ENCODE measurements at regions not wholly inside any gene's neighbourhood (a gene's known extent, or its start where the extent isn't known, plus 50 kb on each side); places are given as distances from the start of the nearest gene placed in this dataset.

- Histone ChIP-seq H2AK5ac (ENCODE audit: low read depth, low read length) (no peak overlapping the region), H4K20me1 (replicated peaks in 1 of 2; ENCODE audit: control insufficient read depth in 1 of 2, insufficient read depth in 2 of 2, low read length in 2 of 2) (no peaks in the 10 kb centered on the region), H2BK20ac (ENCODE audit: low read length) (no peak overlapping the region), H4K5ac (ENCODE audit: insufficient read length, low read depth, low read length) (no peak overlapping the region), H3K27ac (ENCODE audit: low read depth, low read length) (no peak overlapping the region), H3K18ac (ENCODE audit: extremely low read depth, low read length) (no peak overlapping the region), H3K79me1 (ENCODE audit: low read depth, low read length) (no peaks in the 10 kb centered on the region), H3K23ac (ENCODE audit: insufficient read length) (no peak overlapping the region), H3K4ac (replicated peaks; ENCODE audit: insufficient read length, low read depth, low read length) (no peak overlapping the region), H3K56ac (replicated peaks; ENCODE audit: insufficient read length, low read depth, low read length) (no peak overlapping the region), H3K9me3 (ENCODE audit: insufficient read depth in 2 of 2, low read depth in 1 of 2, low read length in 1 of 2) (peaks cover 0 to 5% of the 10 kb centered on the region in 2 experiments; a peak in 1 of 4 replicates), H2AFZ (ENCODE audit: low read length) (no peak overlapping the region), H2BK12ac (ENCODE audit: low read depth, low read length) (no peak overlapping the region), H3K4me1 (replicated peaks in 1 of 4; ENCODE audit: control insufficient read depth in 3 of 4, insufficient read depth in 4 of 4, low read length in 3 of 4) (no peaks in the 10 kb centered on the region), H4K8ac (ENCODE audit: extremely low read depth, insufficient read depth, low read length) (no peak overlapping the region), H3K27me3 (replicated peaks in 1 of 4; ENCODE audit: control insufficient read depth in 3 of 4, extremely low read depth in 1 of 4, insufficient read depth in 3 of 4, low read length in 3 of 4) (no peaks in the 10 kb centered on the region), H3K14ac (ENCODE audit: insufficient read length) (no peak overlapping the region), H3K9ac (replicated peaks in 1 of 4; ENCODE audit: extremely low read depth in 1 of 4, low read depth in 3 of 4, low read length in 3 of 4) (no peak overlapping the region), H2BK15ac (ENCODE audit: low read length) (no peak overlapping the region), H4K91ac (replicated peaks; ENCODE audit: insufficient read length, low read length) (no peak overlapping the region), H3K36me3 (ENCODE audit: control insufficient read depth in 2 of 4, insufficient read depth in 4 of 4, low read length in 3 of 4) (no peaks in the 10 kb centered on the region), H3K79me2 (ENCODE audit: control insufficient read depth in 1 of 2, insufficient read depth in 2 of 2, low read length in 2 of 2) (no peaks in the 10 kb centered on the region), H3K4me2 (ENCODE audit: insufficient read depth in 1 of 2, low read depth in 2 of 2, low read length in 2 of 2) (no peak overlapping the region), H3K23me2 (ENCODE audit: low read depth, low read length) (no peaks in the 10 kb centered on the region), H2BK5ac (ENCODE audit: low read depth, low read length) (no peak overlapping the region), H3K4me3 (ENCODE audit: extremely low read depth in 1 of 4, insufficient read depth in 2 of 4, low read depth in 3 of 4, low read length in 4 of 4) (no peak overlapping the region), H2BK120ac (replicated peaks; ENCODE audit: low read depth, low read length) (no peak overlapping the region)
- FAIRE-seq = no peak
- TF ChIP-seq USF2 (IDR thresholded peaks at IDR 0.05; ENCODE audit: low read length) (no peak), SRF (IDR thresholded peaks at IDR 0.05; ENCODE audit: low read depth, low read length) (no peak), HDAC6 (IDR thresholded peaks at IDR 0.05; ENCODE audit: low read depth, low read length) (no peak), GTF2F1 (IDR thresholded peaks at IDR 0.05; ENCODE audit: borderline replicate concordance, low read depth, low read length) (no peak), SIRT6 (IDR thresholded peaks at IDR 0.05; ENCODE audit: low read length) (no peak), KDM4A (IDR thresholded peaks at IDR 0.05; ENCODE audit: low read depth, low read length, severe bottlenecking) (no peak), CEBPB (IDR thresholded peaks at IDR 0.05; ENCODE audit: low read depth, low read length) (no peak), PHF8 (conservative IDR thresholded peaks at IDR 0.05; ENCODE audit: low read depth, low read length) (no peak), GABPA (IDR thresholded peaks at IDR 0.05; ENCODE audit: borderline replicate concordance, insufficient read depth, low read length) (no peak), NRF1 (IDR thresholded peaks at IDR 0.05; ENCODE audit: low read depth, low read length) (no peak), CHD1 (IDR thresholded peaks at IDR 0.05; ENCODE audit: low read depth, low read length) (no peak), KDM5A (IDR thresholded peaks at IDR 0.05; ENCODE audit: low read length) (no peak), RBBP5 (IDR thresholded peaks at IDR 0.05; ENCODE audit: borderline replicate concordance, low read depth, low read length) (no peak), POLR2A (IDR thresholded peaks at IDR 0.05; ENCODE audit: control extremely low read depth in 1 of 2, low read depth in 2 of 2, low read length in 2 of 2) (no peak), CBX5 (IDR thresholded peaks at IDR 0.05; ENCODE audit: low read depth, low read length) (no peak)
- POLR2A ChIA-PET (ENCODE audit: partially characterized antibody) = no interaction called here
- 91% methylated on average over 1 of the region's 1 CpG; no CpG with 5 or more reads in 1 of the 2 experiments for WGBS, 2 experiments (ENCODE audit: extremely low coverage in 1 of 2, insufficient coverage in 1 of 2, insufficient read length in 1 of 2, insufficient replicate concordance in 2 of 2, low coverage in 1 of 2, low lambda C conversion rate in 2 of 2, missing lambda C conversion rate in 1 of 2)
- CTCF ChIA-PET (ENCODE audit: partially characterized antibody) = no interaction called here
- DNase-seq (ENCODE audit: low read depth in 1 of 2, low spot score in 2 of 2) = no peak
Measured at GRCh38 chr13:74201530-74201929, 67.3 kb upstream of the KLF12 start.
